ENCODE measurements at regions not wholly inside any gene's neighbourhood (a gene's known extent, or its start where the extent isn't known, plus 50 kb on each side); places are given as distances from the start of the nearest gene placed in this dataset.
"Not testable (repeated sequence)": the region's sequence is repeated elsewhere in the genome, so short reads cannot be mapped to it uniquely, and the experiment has no call there.

DNA sequence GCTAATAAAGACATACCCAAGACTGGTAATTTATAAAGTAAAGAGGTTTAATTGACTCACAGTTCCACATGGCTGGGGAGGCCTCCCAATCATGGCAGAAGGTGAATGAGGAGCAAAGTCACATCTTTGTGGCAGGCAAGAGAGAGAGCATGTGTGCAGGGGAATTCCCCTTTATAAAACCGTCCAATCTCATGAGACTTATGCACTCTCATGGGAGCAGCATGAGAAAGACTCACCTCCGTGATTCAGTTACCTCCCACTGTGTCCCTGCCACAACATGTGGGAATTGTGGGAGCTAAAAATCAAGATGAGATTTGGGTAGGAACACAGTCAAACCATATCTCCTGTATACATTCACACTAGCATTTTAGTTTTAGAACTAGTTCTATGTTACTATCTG, 101.7 kb upstream of the NIPA1 start:
- TF ChIP-seq CTCF, POLR2A (IDR thresholded peaks at IDR 0.05): not testable (repeated sequence)
